ENCODE measurements at regions not wholly inside any gene's neighbourhood (a gene's known extent, or its start where the extent isn't known, plus 50 kb on each side); places are given as distances from the start of the nearest gene placed in this dataset.
A peak's percentile ranks its signal among the peaks of the same experiment; 100 is the strongest.

GRCh38 chr1:234776876-234777855, 167.2 kb upstream of the IRF2BP2 start:
- Histone ChIP-seq H3K36me3 (ENCODE audit: insufficient read depth, low read length) (no peaks in the 10 kb centered on the region), H3K4me1 (ENCODE audit: insufficient read depth, low read length) (peaks cover 17% of the 10 kb centered on the region), H3K4me3 (ENCODE audit: low read length) (no peak overlapping the region), H3K27me3 (ENCODE audit: control insufficient read depth in 1 of 2, insufficient read depth in 2 of 2, low read length in 2 of 2) (peaks cover 13 to 31% of the 10 kb centered on the region in 2 experiments), H3K9me3 (ENCODE audit: control insufficient read depth in 1 of 2, insufficient read depth in 1 of 2, low read length in 2 of 2) (peaks cover 0 to 2% of the 10 kb centered on the region in 2 experiments), H3K27ac (ENCODE audit: low read depth in 1 of 2, low read length in 2 of 2) (no peak overlapping the region)
- DNase-seq, result peak in 1 of 14 experiments; percentile 23
- Mint-ChIP-seq H3K27ac (no peak overlapping the region), H3K9me3 (no peaks in the 10 kb centered on the region), H3K36me3 (ENCODE audit: low read depth) (no peaks in the 10 kb centered on the region), H3K4me1 (ENCODE audit: low read depth) (peaks cover 10% of the 10 kb centered on the region), H3K27me3 (no peaks in the 10 kb centered on the region), H3K4me3 (no peak overlapping the region)
- no peak for ATAC-seq (ENCODE audit: poor library complexity)
- intact Hi-C loops (cut with DNase I, micrococcal nuclease), result no loop called here
- ChIA-PET POLR2A (interaction anchor here (0.6 to 0.8 kb wide), 3 partner anchors 53 to 183 kb away, joined by 3 to 6 read pairs (median 3); no protein-coding TSS in a partner anchor), CTCF (no interaction called here)
- TF ChIP-seq CTCF (IDR thresholded peaks at IDR 0.05), result no peak

GRCh38 chr1:234776256-234776875, 166.4 kb upstream of the IRF2BP2 start:
- intact Hi-C loops (cut with DNase I, micrococcal nuclease), result no loop called here
- Histone ChIP-seq H3K36me3 (ENCODE audit: insufficient read depth, low read length) (no peaks in the 10 kb centered on the region), H3K27ac (ENCODE audit: low read depth in 1 of 2, low read length in 2 of 2) (no peak overlapping the region), H3K27me3 (ENCODE audit: control insufficient read depth in 1 of 2, insufficient read depth in 2 of 2, low read length in 2 of 2) (peaks cover 13 to 29% of the 10 kb centered on the region in 2 experiments), H3K4me3 (ENCODE audit: low read length) (no peak overlapping the region), H3K9me3 (ENCODE audit: control insufficient read depth in 1 of 2, insufficient read depth in 1 of 2, low read length in 2 of 2) (peaks cover 0 to 2% of the 10 kb centered on the region in 2 experiments), H3K4me1 (ENCODE audit: insufficient read depth, low read length) (peaks cover 25% of the 10 kb centered on the region)
- TF ChIP-seq CTCF (IDR thresholded peaks at IDR 0.05), result no peak
- DNase-seq (no peak), ATAC-seq (ENCODE audit: poor library complexity) (no peak)
- H3K27ac Mint-ChIP-seq, result no peak overlapping the region
- H3K4me1 Mint-ChIP-seq (ENCODE audit: low read depth), result peaks cover 18% of the 10 kb centered on the region
- H3K36me3 Mint-ChIP-seq (ENCODE audit: low read depth), result no peaks in the 10 kb centered on the region
- no peaks in the 10 kb centered on the region for H3K27me3 Mint-ChIP-seq
- CTCF ChIA-PET, result no interaction called here
- POLR2A ChIA-PET, result interaction anchor here (0.9 kb wide), 1 partner anchor 165 kb away, joined by 3 read pairs; no protein-coding TSS in a partner anchor
- H3K4me3 Mint-ChIP-seq, result no peak overlapping the region
- H3K9me3 Mint-ChIP-seq, result no peaks in the 10 kb centered on the region

DNA sequence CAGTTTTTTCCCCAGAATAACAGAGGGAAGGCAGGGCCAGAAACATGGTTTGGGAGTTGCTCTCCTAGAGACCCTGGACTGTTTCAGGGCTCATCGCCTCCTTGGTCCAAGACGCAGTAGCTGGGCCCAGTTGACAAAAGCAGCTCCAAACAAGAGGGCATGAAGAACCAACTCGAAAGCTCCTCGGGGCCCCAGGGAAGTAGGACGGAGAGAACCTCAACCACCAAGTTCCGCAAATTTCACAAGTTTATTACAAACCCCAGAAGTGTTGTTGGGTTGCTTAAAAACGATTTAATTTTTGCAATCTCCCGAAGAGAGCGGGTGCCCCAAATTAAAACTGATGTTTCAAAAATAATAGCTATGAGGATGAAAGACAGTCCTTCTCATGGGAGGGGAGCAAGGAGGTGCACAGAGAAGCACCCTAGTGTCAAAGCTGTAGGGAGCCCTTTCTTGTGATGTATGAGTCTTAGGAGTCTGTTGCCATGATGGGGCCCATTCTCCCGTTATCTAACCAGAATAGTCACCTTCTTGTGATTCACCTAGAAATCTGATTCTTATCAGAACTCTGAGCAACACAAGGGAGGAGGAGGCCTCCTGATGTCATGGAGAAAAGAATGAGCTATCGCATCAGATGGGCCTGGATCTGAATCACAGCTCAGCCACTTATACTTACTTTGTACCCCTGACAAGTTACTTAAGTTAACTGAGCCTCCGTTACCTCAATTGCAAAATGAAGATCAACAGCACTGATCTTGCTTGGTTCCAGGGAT, 165.7 kb upstream of the IRF2BP2 start:
- H3K4me3 ChIP-seq (ENCODE audit: low read length), result no peak overlapping the region
- H3K9me3 ChIP-seq (ENCODE audit: control insufficient read depth in 1 of 2, insufficient read depth in 1 of 2, low read length in 2 of 2), result peaks cover 0 to 2% of the 10 kb centered on the region in 2 experiments
- H3K27ac Mint-ChIP-seq, result no peak overlapping the region
- no peaks in the 10 kb centered on the region for H3K36me3 Mint-ChIP-seq (ENCODE audit: low read depth)
- no peak overlapping the region for H3K4me3 Mint-ChIP-seq
- peaks cover 13 to 25% of the 10 kb centered on the region in 2 experiments for H3K27me3 ChIP-seq (ENCODE audit: control insufficient read depth in 1 of 2, insufficient read depth in 2 of 2, low read length in 2 of 2)
- H3K4me1 Mint-ChIP-seq (ENCODE audit: low read depth), result peaks cover 25% of the 10 kb centered on the region
- H3K36me3 ChIP-seq (ENCODE audit: insufficient read depth, low read length), result no peaks in the 10 kb centered on the region
- H3K27me3 Mint-ChIP-seq, result no peaks in the 10 kb centered on the region
- POLR2A ChIA-PET, result interaction anchor here (0.9 kb wide), 1 partner anchor 164 kb away, joined by 3 read pairs; no protein-coding TSS in a partner anchor
- CTCF ChIA-PET, result no interaction called here
- intact Hi-C loops (cut with DNase I, micrococcal nuclease), result no loop called here
- ATAC-seq (ENCODE audit: poor library complexity) (no peak), DNase-seq (peak in 2 of 14 experiments; percentile 44 to 55)
- H3K4me1 ChIP-seq (ENCODE audit: insufficient read depth, low read length), result peaks cover 31% of the 10 kb centered on the region
- no peak for TF ChIP-seq CTCF (IDR thresholded peaks at IDR 0.05)
- no peak overlapping the region for H3K27ac ChIP-seq (ENCODE audit: low read depth in 1 of 2, low read length in 2 of 2)
- H3K9me3 Mint-ChIP-seq, result no peaks in the 10 kb centered on the region
